ENCODE measurements at regions not wholly inside any gene's neighbourhood (a gene's known extent, or its start where the extent isn't known, plus 50 kb on each side); places are given as distances from the start of the nearest gene placed in this dataset.

- H3K4me3 ChIP-seq (ENCODE audit: low read depth, low read length): no peak overlapping the region
- no peak for TF ChIP-seq CTCF (IDR thresholded peaks at IDR 0.05; ENCODE audit: low read depth, low read length, missing control alignments)
- no peak for DNase-seq (ENCODE audit: low read depth)
Measured at GRCh38 chr5:164256351-164256750, 750.9 kb downstream of the MAT2B start.

GRCh38 chr5:164256954-164257353, 751.5 kb downstream of the MAT2B start:
- TF ChIP-seq CTCF (IDR thresholded peaks at IDR 0.05; ENCODE audit: low read depth, low read length, missing control alignments): no peak
- no peak for DNase-seq (ENCODE audit: low read depth)
- H3K4me3 ChIP-seq (ENCODE audit: low read depth, low read length): no peak overlapping the region

- TF ChIP-seq CTCF (IDR thresholded peaks at IDR 0.05; ENCODE audit: low read depth, low read length, missing control alignments): no peak
- no peak for DNase-seq (ENCODE audit: low read depth)
- H3K4me3 ChIP-seq (ENCODE audit: low read depth, low read length): no peak overlapping the region
Measured at GRCh38 chr5:164265566-164265965, 760.1 kb downstream of the MAT2B start.

GRCh38 chr5:164266571-164266970, 761.2 kb downstream of the MAT2B start:
- TF ChIP-seq CTCF (IDR thresholded peaks at IDR 0.05; ENCODE audit: low read depth, low read length, missing control alignments): no peak
- DNase-seq (ENCODE audit: low read depth): no peak
- no peak overlapping the region for H3K4me3 ChIP-seq (ENCODE audit: low read depth, low read length)

GRCh38 chr5:164277720-164278119, 772.3 kb downstream of the MAT2B start:
- TF ChIP-seq CTCF (IDR thresholded peaks at IDR 0.05; ENCODE audit: low read depth, low read length, missing control alignments): no peak
- H3K4me3 ChIP-seq (ENCODE audit: low read depth, low read length): no peak overlapping the region
- no peak for DNase-seq (ENCODE audit: low read depth)

- H3K4me3 ChIP-seq (ENCODE audit: low read depth, low read length): no peak overlapping the region
- DNase-seq (ENCODE audit: low read depth): no peak
- TF ChIP-seq CTCF (IDR thresholded peaks at IDR 0.05; ENCODE audit: low read depth, low read length, missing control alignments): no peak
Measured at GRCh38 chr5:164289526-164289925, 784.1 kb downstream of the MAT2B start.

- DNase-seq (ENCODE audit: low read depth): no peak
- TF ChIP-seq CTCF (IDR thresholded peaks at IDR 0.05; ENCODE audit: low read depth, low read length, missing control alignments): no peak
- H3K4me3 ChIP-seq (ENCODE audit: low read depth, low read length): no peak overlapping the region
Measured at GRCh38 chr5:164296603-164297080, 791.2 kb downstream of the MAT2B start.

Measured in GM12864 (cell line).